ENCODE measurements at regions not wholly inside any gene's neighbourhood (a gene's known extent, or its start where the extent isn't known, plus 50 kb on each side); places are given as distances from the start of the nearest gene placed in this dataset.
"Not testable (repeated sequence)": the region's sequence is repeated elsewhere in the genome, so short reads cannot be mapped to it uniquely, and the experiment has no call there.

- no peaks in the 10 kb centered on the region for H3K27me3 ChIP-seq (ENCODE audit: control insufficient read depth, insufficient read depth, low read length)
- no peak overlapping the region for H3K4me3 ChIP-seq (ENCODE audit: low read depth, low read length)
- TF ChIP-seq, protein P1, sequence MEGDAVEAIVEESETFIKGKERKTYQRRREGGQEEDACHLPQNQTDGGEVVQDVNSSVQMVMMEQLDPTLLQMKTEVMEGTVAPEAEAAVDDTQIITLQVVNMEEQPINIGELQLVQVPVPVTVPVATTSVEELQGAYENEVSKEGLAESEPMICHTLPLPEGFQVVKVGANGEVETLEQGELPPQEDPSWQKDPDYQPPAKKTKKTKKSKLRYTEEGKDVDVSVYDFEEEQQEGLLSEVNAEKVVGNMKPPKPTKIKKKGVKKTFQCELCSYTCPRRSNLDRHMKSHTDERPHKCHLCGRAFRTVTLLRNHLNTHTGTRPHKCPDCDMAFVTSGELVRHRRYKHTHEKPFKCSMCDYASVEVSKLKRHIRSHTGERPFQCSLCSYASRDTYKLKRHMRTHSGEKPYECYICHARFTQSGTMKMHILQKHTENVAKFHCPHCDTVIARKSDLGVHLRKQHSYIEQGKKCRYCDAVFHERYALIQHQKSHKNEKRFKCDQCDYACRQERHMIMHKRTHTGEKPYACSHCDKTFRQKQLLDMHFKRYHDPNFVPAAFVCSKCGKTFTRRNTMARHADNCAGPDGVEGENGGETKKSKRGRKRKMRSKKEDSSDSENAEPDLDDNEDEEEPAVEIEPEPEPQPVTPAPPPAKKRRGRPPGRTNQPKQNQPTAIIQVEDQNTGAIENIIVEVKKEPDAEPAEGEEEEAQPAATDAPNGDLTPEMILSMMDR (IDR thresholded peaks at IDR 0.05; ENCODE audit: insufficient read depth, low read length, poor library complexity, severe bottlenecking): no peak
- no peaks in the 10 kb centered on the region for H3K36me3 ChIP-seq (ENCODE audit: control insufficient read depth, insufficient read depth, low read length)
- no peak for DNase-seq (ENCODE audit: low read depth)
Measured at GRCh38 chr1:173268786-173269277, 61.7 kb upstream of the TNFSF4 start.

- H3K4me3 ChIP-seq (ENCODE audit: low read depth, low read length): no peak overlapping the region
- H3K36me3 ChIP-seq (ENCODE audit: control insufficient read depth, insufficient read depth, low read length): no peaks in the 10 kb centered on the region
- TF ChIP-seq, protein P1 (IDR thresholded peaks at IDR 0.05; ENCODE audit: insufficient read depth, low read length, poor library complexity, severe bottlenecking): no peak
- DNase-seq (ENCODE audit: low read depth): peak; percentile 55
- H3K27me3 ChIP-seq (ENCODE audit: control insufficient read depth, insufficient read depth, low read length): no peaks in the 10 kb centered on the region
Measured at GRCh38 chr1:173269490-173270230, 62.5 kb upstream of the TNFSF4 start.

DNA sequence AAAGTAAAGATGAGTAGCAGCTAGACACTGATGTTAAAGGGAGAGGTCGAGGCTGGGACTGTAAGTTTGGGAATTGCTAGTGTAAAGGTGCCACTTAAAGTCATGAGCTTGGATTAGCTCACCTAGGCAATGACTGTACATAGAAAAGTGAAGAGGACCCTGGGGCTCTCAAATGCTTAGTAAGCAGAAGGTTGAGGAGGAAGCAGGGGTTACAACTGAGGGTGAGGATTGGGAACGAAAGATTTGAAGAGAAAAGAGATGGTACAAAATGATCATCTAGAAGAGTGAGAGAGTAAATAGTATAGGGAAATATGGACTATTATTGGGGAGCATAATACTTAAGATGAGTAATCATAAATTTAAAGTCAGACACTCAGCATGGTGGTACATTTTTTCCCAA, 63.1 kb upstream of the TNFSF4 start:
- Histone ChIP-seq H3K27me3 (ENCODE audit: control insufficient read depth, insufficient read depth, low read length) (no peaks in the 10 kb centered on the region), H3K36me3 (ENCODE audit: control insufficient read depth, insufficient read depth, low read length) (no peaks in the 10 kb centered on the region), H3K4me3 (ENCODE audit: low read depth, low read length) (no peak overlapping the region)
- DNase-seq (ENCODE audit: low read depth): no peak
- TF ChIP-seq, protein P1 (IDR thresholded peaks at IDR 0.05; ENCODE audit: insufficient read depth, low read length, poor library complexity, severe bottlenecking): no peak

DNA sequence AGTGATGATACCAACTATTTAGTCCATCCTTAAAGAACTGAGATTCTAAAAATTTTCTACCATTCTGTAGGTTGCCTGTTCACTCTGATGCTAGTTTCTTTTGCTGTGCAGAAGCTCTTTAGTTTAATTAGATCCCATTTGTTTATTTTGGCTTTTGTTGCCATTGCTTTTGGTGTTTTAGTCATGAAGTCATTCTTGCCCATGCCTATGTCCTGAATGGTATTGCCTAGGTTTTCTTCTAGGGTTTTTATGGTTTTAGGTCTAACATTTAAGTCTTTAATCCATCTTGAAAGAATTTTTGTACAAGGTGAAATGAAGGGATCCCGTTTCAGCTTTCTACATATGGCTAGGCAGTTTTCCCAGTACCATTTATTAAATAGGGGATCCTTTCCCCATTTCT, 63.9 kb upstream of the TNFSF4 start:
- not testable (repeated sequence) for H3K36me3 ChIP-seq (ENCODE audit: control insufficient read depth, insufficient read depth, low read length); H3K4me3 ChIP-seq (ENCODE audit: low read depth, low read length); DNase-seq (ENCODE audit: low read depth); H3K27me3 ChIP-seq (ENCODE audit: control insufficient read depth, insufficient read depth, low read length)

GRCh38 chr1:173275496-173275895, 68.4 kb upstream of the TNFSF4 start:
- Histone ChIP-seq H3K4me3 (ENCODE audit: low read depth, low read length) (no peak overlapping the region), H3K27me3 (ENCODE audit: control insufficient read depth, insufficient read depth, low read length) (no peaks in the 10 kb centered on the region), H3K36me3 (ENCODE audit: control insufficient read depth, insufficient read depth, low read length) (no peaks in the 10 kb centered on the region)
- no peak for DNase-seq (ENCODE audit: low read depth)
- TF ChIP-seq, protein P1 (IDR thresholded peaks at IDR 0.05; ENCODE audit: insufficient read depth, low read length, poor library complexity, severe bottlenecking): no peak

GRCh38 chr1:173276922-173277800, 70.0 kb upstream of the TNFSF4 start:
- Histone ChIP-seq H3K36me3 (ENCODE audit: control insufficient read depth, insufficient read depth, low read length) (no peaks in the 10 kb centered on the region), H3K4me3 (ENCODE audit: low read depth, low read length) (no peak overlapping the region), H3K27me3 (ENCODE audit: control insufficient read depth, insufficient read depth, low read length) (no peaks in the 10 kb centered on the region)
- no peak for DNase-seq (ENCODE audit: low read depth)
- TF ChIP-seq, protein P1 (IDR thresholded peaks at IDR 0.05; ENCODE audit: insufficient read depth, low read length, poor library complexity, severe bottlenecking): no peak

Measured in kidney epithelial cell (primary cell).